ENCODE measurements at regions not wholly inside any gene's neighbourhood (a gene's known extent, or its start where the extent isn't known, plus 50 kb on each side); places are given as distances from the start of the nearest gene placed in this dataset.

GRCh38 chr3:5569152-5569551 is 381.6 kb downstream of the EDEM1 start:
- TF ChIP-seq CTCF (IDR thresholded peaks at IDR 0.05; ENCODE audit: insufficient read depth, low read length, poor library complexity, severe bottlenecking) = no peak
- no peak for DNase-seq (ENCODE audit: low read depth)
- no peak overlapping the region for H3K4me3 ChIP-seq (ENCODE audit: low read depth, low read length)
- no peaks in the 10 kb centered on the region for H3K36me3 ChIP-seq (ENCODE audit: control insufficient read depth, insufficient read depth, low read length)
- no peaks in the 10 kb centered on the region for H3K27me3 ChIP-seq (ENCODE audit: control insufficient read depth, insufficient read depth, low read length)

GRCh38 chr3:5572168-5572567 is 384.7 kb downstream of the EDEM1 start:
- TF ChIP-seq CTCF (IDR thresholded peaks at IDR 0.05; ENCODE audit: insufficient read depth, low read length, poor library complexity, severe bottlenecking) = no peak
- no peak for DNase-seq (ENCODE audit: low read depth)
- H3K36me3 ChIP-seq (ENCODE audit: control insufficient read depth, insufficient read depth, low read length) = no peaks in the 10 kb centered on the region

GRCh38 chr3:5576277-5577011 is 388.9 kb downstream of the EDEM1 start:
- no peak for DNase-seq (ENCODE audit: low read depth)
- H3K4me3 ChIP-seq (ENCODE audit: low read depth, low read length) = no peak overlapping the region
- H3K36me3 ChIP-seq (ENCODE audit: control insufficient read depth, insufficient read depth, low read length) = no peaks in the 10 kb centered on the region
- H3K27me3 ChIP-seq (ENCODE audit: control insufficient read depth, insufficient read depth, low read length) = no peaks in the 10 kb centered on the region
- no peak for TF ChIP-seq CTCF (IDR thresholded peaks at IDR 0.05; ENCODE audit: insufficient read depth, low read length, poor library complexity, severe bottlenecking)

More at GRCh38 chr3:5572168-5572567, 384.7 kb downstream of the EDEM1 start:
- Histone ChIP-seq H3K4me3 (ENCODE audit: low read depth, low read length) (no peak overlapping the region), H3K27me3 (ENCODE audit: control insufficient read depth, insufficient read depth, low read length) (no peaks in the 10 kb centered on the region)

DNA sequence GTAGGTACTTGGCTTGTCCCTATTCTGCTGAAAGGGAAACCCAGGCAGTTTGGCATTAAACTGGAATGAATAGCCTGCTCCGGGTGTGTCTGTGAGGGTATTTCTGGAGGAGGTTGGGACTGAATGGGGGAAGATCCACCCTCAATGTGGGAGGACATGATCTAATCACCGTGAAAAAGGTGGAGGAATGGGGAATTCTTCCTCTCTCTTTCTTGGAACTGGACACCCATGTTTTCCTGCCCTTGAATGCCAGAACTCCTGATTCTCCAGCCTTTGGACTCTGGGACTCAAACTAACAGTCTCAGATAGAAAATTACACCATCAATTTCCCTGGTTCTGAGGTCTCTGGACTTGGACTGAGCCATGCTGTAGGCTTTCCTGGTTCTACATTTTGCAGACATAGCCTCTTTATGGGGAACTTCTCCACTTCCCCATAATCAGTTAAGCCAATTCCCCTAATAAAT is 391.7 kb downstream of the EDEM1 start:
- Histone ChIP-seq H3K36me3 (ENCODE audit: control insufficient read depth, insufficient read depth, low read length) (no peaks in the 10 kb centered on the region), H3K4me3 (ENCODE audit: low read depth, low read length) (no peak overlapping the region), H3K27me3 (ENCODE audit: control insufficient read depth, insufficient read depth, low read length) (no peaks in the 10 kb centered on the region)
- no peak for TF ChIP-seq CTCF (IDR thresholded peaks at IDR 0.05; ENCODE audit: insufficient read depth, low read length, poor library complexity, severe bottlenecking)
- DNase-seq (ENCODE audit: low read depth) = no peak

DNA sequence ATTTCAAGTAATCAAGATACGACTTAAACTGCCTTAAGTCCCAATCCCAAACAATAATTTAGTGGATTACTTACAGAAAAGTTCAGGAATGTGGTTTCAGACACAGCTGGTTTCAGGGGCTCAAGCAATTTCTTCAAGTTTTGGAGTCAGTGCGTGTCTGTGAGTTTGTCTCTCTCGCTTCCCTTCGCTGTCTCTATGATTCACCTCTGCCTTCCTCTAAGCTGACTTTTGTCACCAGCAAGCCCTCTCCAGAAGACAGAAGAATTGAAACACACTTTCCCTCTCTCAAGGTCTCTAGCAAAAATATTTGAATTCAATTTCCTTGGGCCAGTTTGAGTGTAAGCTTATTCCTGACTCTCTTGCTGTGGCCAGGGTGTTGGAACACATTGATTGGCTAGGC is 392.4 kb downstream of the EDEM1 start:
- no peaks in the 10 kb centered on the region for H3K27me3 ChIP-seq (ENCODE audit: control insufficient read depth, insufficient read depth, low read length)
- no peak overlapping the region for H3K4me3 ChIP-seq (ENCODE audit: low read depth, low read length)
- DNase-seq (ENCODE audit: low read depth) = no peak
- TF ChIP-seq CTCF (IDR thresholded peaks at IDR 0.05; ENCODE audit: insufficient read depth, low read length, poor library complexity, severe bottlenecking) = no peak
- no peaks in the 10 kb centered on the region for H3K36me3 ChIP-seq (ENCODE audit: control insufficient read depth, insufficient read depth, low read length)

GRCh38 chr3:5580826-5581225 is 393.3 kb downstream of the EDEM1 start:
- Histone ChIP-seq H3K27me3 (ENCODE audit: control insufficient read depth, insufficient read depth, low read length) (no peaks in the 10 kb centered on the region), H3K36me3 (ENCODE audit: control insufficient read depth, insufficient read depth, low read length) (no peaks in the 10 kb centered on the region), H3K4me3 (ENCODE audit: low read depth, low read length) (no peak overlapping the region)
- DNase-seq (ENCODE audit: low read depth) = no peak
- no peak for TF ChIP-seq CTCF (IDR thresholded peaks at IDR 0.05; ENCODE audit: insufficient read depth, low read length, poor library complexity, severe bottlenecking)
